Activated CD4-positive, alpha-beta memory T cell treated with anti-CD3 and anti-CD28 coated beads, Interleukin-2, amount 10 ng/mL, durations not matched to agents 7 days and 5 days (primary cell): ENCODE measurements at regions not wholly inside any gene's neighbourhood (a gene's known extent, or its start where the extent isn't known, plus 50 kb on each side); places are given as distances from the start of the nearest gene placed in this dataset.

Experiments
- CTCF ChIA-PET: fragments of 350-600 bp; sonication (Branson Sonifier 250); formaldehyde crosslinking; loops from one replicate; lab custom pipeline; 2021; ENCODE audit warnings: antibody characterized with exemption, inconsistent platforms; lab: Charles Lee
- POLR2A ChIA-PET: fragments of 350-600 bp; sonication (Branson Sonifier 250); formaldehyde crosslinking; loops from one replicate; lab custom pipeline; 2021; ENCODE audit warnings: antibody characterized with exemption; lab: Charles Lee
- DNase-seq: peaks from one replicate; pipeline ENCODE4 v3.0.0-alpha.2; 2020
- H3K27ac Mint-ChIP-seq: one replicate; pipeline ENCODE4 v1.8.0; 2021; ENCODE audit warnings: mild to moderate bottlenecking, mixed read lengths
- H3K27me3 Mint-ChIP-seq: one replicate; pipeline ENCODE4 v1.8.0; 2021; ENCODE audit warnings: mixed read lengths
- H3K36me3 Mint-ChIP-seq: one replicate; pipeline ENCODE4 v1.8.0; 2021; ENCODE audit warnings: low read depth, mixed read lengths
- H3K4me1 Mint-ChIP-seq: one replicate; pipeline ENCODE4 v1.8.0; 2021; ENCODE audit warnings: mixed read lengths
- H3K4me3 Mint-ChIP-seq: one replicate; pipeline ENCODE4 v1.8.0; 2021; ENCODE audit warnings: mild to moderate bottlenecking, mixed read lengths
- H3K9me3 Mint-ChIP-seq: one replicate; pipeline ENCODE4 v1.8.0; 2021; ENCODE audit warnings: mixed read lengths

GRCh38 chr14:62597143-62597542, 448.1 kb downstream of the KCNH5 start:
- DNase-seq: no peak

GRCh38 chr14:62599616-62600385, 445.5 kb downstream of the KCNH5 start:
- no peaks in the 10 kb centered on the region for H3K4me1 Mint-ChIP-seq
- no peaks in the 10 kb centered on the region for H3K27me3 Mint-ChIP-seq
- H3K36me3 Mint-ChIP-seq: no peaks in the 10 kb centered on the region
- ChIA-PET CTCF (no interaction called here), POLR2A (no interaction called here)
- no peak overlapping the region for H3K4me3 Mint-ChIP-seq
- H3K27ac Mint-ChIP-seq: no peak overlapping the region
- peaks cover 20% of the 10 kb centered on the region for H3K9me3 Mint-ChIP-seq
- no peak for DNase-seq

More at GRCh38 chr14:62597143-62597542, 448.1 kb downstream of the KCNH5 start:
- no peak overlapping the region for H3K27ac Mint-ChIP-seq
- ChIA-PET CTCF (no interaction called here), POLR2A (no interaction called here)
- no peaks in the 10 kb centered on the region for H3K4me1 Mint-ChIP-seq
- H3K36me3 Mint-ChIP-seq: no peaks in the 10 kb centered on the region
- peaks cover 15% of the 10 kb centered on the region for H3K9me3 Mint-ChIP-seq
- H3K4me3 Mint-ChIP-seq: no peak overlapping the region
- no peaks in the 10 kb centered on the region for H3K27me3 Mint-ChIP-seq

GRCh38 chr14:62602712-62603111, 442.5 kb downstream of the KCNH5 start:
- no peaks in the 10 kb centered on the region for H3K27me3 Mint-ChIP-seq
- CTCF ChIA-PET: no interaction called here
- DNase-seq: no peak
- POLR2A ChIA-PET: no interaction called here
- peaks cover 18% of the 10 kb centered on the region for H3K9me3 Mint-ChIP-seq
- no peaks in the 10 kb centered on the region for H3K36me3 Mint-ChIP-seq
- no peak overlapping the region for H3K4me3 Mint-ChIP-seq
- no peak overlapping the region for H3K27ac Mint-ChIP-seq
- no peaks in the 10 kb centered on the region for H3K4me1 Mint-ChIP-seq

- Mint-ChIP-seq H3K36me3 (no peaks in the 10 kb centered on the region), H3K4me3 (no peak overlapping the region), H3K4me1 (no peaks in the 10 kb centered on the region), H3K27me3 (no peaks in the 10 kb centered on the region), H3K9me3 (peaks cover 18% of the 10 kb centered on the region), H3K27ac (no peak overlapping the region)
- CTCF ChIA-PET: no interaction called here
- DNase-seq: no peak
- POLR2A ChIA-PET: no interaction called here
Observed at GRCh38 chr14:62604524-62604923, 440.7 kb downstream of the KCNH5 start.

- no peak overlapping the region for H3K4me3 Mint-ChIP-seq
- POLR2A ChIA-PET: no interaction called here
- no peaks in the 10 kb centered on the region for H3K4me1 Mint-ChIP-seq
- H3K9me3 Mint-ChIP-seq: no peaks in the 10 kb centered on the region
- CTCF ChIA-PET: no interaction called here
- no peak for DNase-seq
- H3K27me3 Mint-ChIP-seq: no peaks in the 10 kb centered on the region
- H3K36me3 Mint-ChIP-seq: no peaks in the 10 kb centered on the region
- no peak overlapping the region for H3K27ac Mint-ChIP-seq
Observed at GRCh38 chr14:62614122-62614521, 431.1 kb downstream of the KCNH5 start.

GRCh38 chr14:62616668-62617067, 428.6 kb downstream of the KCNH5 start:
- no peaks in the 10 kb centered on the region for H3K36me3 Mint-ChIP-seq
- no peaks in the 10 kb centered on the region for H3K27me3 Mint-ChIP-seq
- CTCF ChIA-PET: no interaction called here

GRCh38 chr14:62626416-62626815, 418.8 kb downstream of the KCNH5 start:
- peaks cover 14% of the 10 kb centered on the region for H3K9me3 Mint-ChIP-seq
- H3K36me3 Mint-ChIP-seq: no peaks in the 10 kb centered on the region
- H3K27me3 Mint-ChIP-seq: no peaks in the 10 kb centered on the region
- no peak for DNase-seq
- ChIA-PET CTCF (no interaction called here), POLR2A (no interaction called here)
- no peak overlapping the region for H3K4me3 Mint-ChIP-seq
- no peak overlapping the region for H3K27ac Mint-ChIP-seq
- no peaks in the 10 kb centered on the region for H3K4me1 Mint-ChIP-seq

More at GRCh38 chr14:62616668-62617067, 428.6 kb downstream of the KCNH5 start:
- Mint-ChIP-seq H3K27ac (no peak overlapping the region), H3K4me1 (no peaks in the 10 kb centered on the region), H3K4me3 (no peak overlapping the region), H3K9me3 (peaks cover under 1% of the 10 kb centered on the region)
- POLR2A ChIA-PET: no interaction called here
- DNase-seq: no peak

- Mint-ChIP-seq H3K36me3 (no peaks in the 10 kb centered on the region), H3K27me3 (no peaks in the 10 kb centered on the region), H3K4me3 (no peak overlapping the region), H3K4me1 (no peaks in the 10 kb centered on the region), H3K27ac (no peak overlapping the region), H3K9me3 (peaks cover 10% of the 10 kb centered on the region)
- DNase-seq: no peak
- POLR2A ChIA-PET: no interaction called here
- CTCF ChIA-PET: no interaction called here
Observed at GRCh38 chr14:62629176-62629725, 416.0 kb downstream of the KCNH5 start.

- H3K27me3 Mint-ChIP-seq: no peaks in the 10 kb centered on the region
- no peak overlapping the region for H3K4me3 Mint-ChIP-seq
- no peaks in the 10 kb centered on the region for H3K4me1 Mint-ChIP-seq
- H3K9me3 Mint-ChIP-seq: peaks cover 5% of the 10 kb centered on the region
- ChIA-PET POLR2A (no interaction called here), CTCF (no interaction called here)
- H3K36me3 Mint-ChIP-seq: no peaks in the 10 kb centered on the region
- H3K27ac Mint-ChIP-seq: no peak overlapping the region
- no peak for DNase-seq
Observed at GRCh38 chr14:62631176-62631575, 414.1 kb downstream of the KCNH5 start.

GRCh38 chr14:62632771-62633170, 412.5 kb downstream of the KCNH5 start:
- Mint-ChIP-seq H3K9me3 (peaks cover 2% of the 10 kb centered on the region), H3K4me3 (no peak overlapping the region), H3K27ac (no peak overlapping the region), H3K36me3 (no peaks in the 10 kb centered on the region), H3K27me3 (no peaks in the 10 kb centered on the region), H3K4me1 (no peaks in the 10 kb centered on the region)
- POLR2A ChIA-PET: no interaction called here
- CTCF ChIA-PET: no interaction called here
- DNase-seq: no peak

GRCh38 chr14:62645649-62646048, 399.6 kb downstream of the KCNH5 start:
- CTCF ChIA-PET: no interaction called here
- no peaks in the 10 kb centered on the region for H3K36me3 Mint-ChIP-seq

More at GRCh38 chr14:62645649-62646048, 399.6 kb downstream of the KCNH5 start:
- H3K27me3 Mint-ChIP-seq: no peaks in the 10 kb centered on the region
- no peaks in the 10 kb centered on the region for H3K9me3 Mint-ChIP-seq
- POLR2A ChIA-PET: no interaction called here
- DNase-seq: no peak
- no peak overlapping the region for H3K4me3 Mint-ChIP-seq
- no peak overlapping the region for H3K27ac Mint-ChIP-seq
- no peaks in the 10 kb centered on the region for H3K4me1 Mint-ChIP-seq
